Muscle of leg (tissue), 3 donors: ENCODE measurements at regions not wholly inside any gene's neighbourhood (a gene's known extent, or its start where the extent isn't known, plus 50 kb on each side); places are given as distances from the start of the nearest gene placed in this dataset.

ENCODE experiments used
- DNase-seq: peaks from one replicate; pipeline ENCODE4 v3.0.0; 2013
- H3K27ac ChIP-seq: one replicate; pipeline ENCODE4 v1.5.1; 2013; ENCODE audit warnings: mild to moderate bottlenecking, low read length, control low read depth
- H3K27me3 ChIP-seq: one replicate; pipeline ENCODE4 v1.6.1; 2013; ENCODE audit warnings: low read length; ENCODE audit not compliant: control insufficient read depth, insufficient read depth
- H3K36me3 ChIP-seq: one replicate; pipeline ENCODE4 v1.6.1; 2013; ENCODE audit warnings: low read length; ENCODE audit not compliant: control insufficient read depth, insufficient read depth
- H3K4me1 ChIP-seq: one replicate; pipeline ENCODE4 v1.6.1; 2013; ENCODE audit warnings: low read length; ENCODE audit not compliant: control insufficient read depth, insufficient read depth
- H3K4me3 ChIP-seq: one replicate; pipeline ENCODE4 v1.5.1; 2013; ENCODE audit warnings: low read length, control low read depth
- H3K9me3 ChIP-seq: replicated peaks from 2 replicates; pipeline ENCODE4 v1.6.1; 2013; ENCODE audit warnings: low read depth, low read length; ENCODE audit not compliant: control insufficient read depth
- WGBS: methylation state at CpG from one replicate; pipeline ENCODE4 v1.1.5; 2013; ENCODE audit warnings: missing lambda C conversion rate; ENCODE audit not compliant: insufficient coverage; 5-methylcytosine and 5-hydroxymethylcytosine counted together

DNA sequence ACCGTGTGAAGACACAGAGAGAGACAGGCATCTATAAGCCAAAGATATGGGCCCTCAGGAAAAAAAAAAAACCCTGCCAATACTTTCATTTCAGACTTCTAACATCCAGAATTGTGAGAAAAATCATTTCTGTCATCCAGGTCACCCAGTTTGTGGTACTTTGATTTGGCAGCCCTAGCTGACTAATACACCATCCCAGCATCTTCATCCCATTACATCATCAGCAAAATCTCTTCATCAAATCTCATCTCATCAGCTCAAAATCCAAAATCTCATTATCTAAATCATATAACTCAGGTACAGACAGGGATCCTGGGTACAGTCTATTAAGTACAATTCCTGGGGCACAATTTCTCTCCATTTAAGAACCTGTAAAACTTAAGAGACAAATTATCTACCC lies 51.9 kb upstream of the GJA8 start:
- Histone ChIP-seq H3K4me3 (no peak overlapping the region), H3K36me3 (no peaks in the 10 kb centered on the region), H3K27me3 (no peaks in the 10 kb centered on the region), H3K27ac (no peak overlapping the region), H3K9me3 (no peaks in the 10 kb centered on the region), H3K4me1 (peaks cover 3% of the 10 kb centered on the region)
- no peak for DNase-seq
- WGBS = no CpG with 5 or more reads among the region's 1 CpG

DNA sequence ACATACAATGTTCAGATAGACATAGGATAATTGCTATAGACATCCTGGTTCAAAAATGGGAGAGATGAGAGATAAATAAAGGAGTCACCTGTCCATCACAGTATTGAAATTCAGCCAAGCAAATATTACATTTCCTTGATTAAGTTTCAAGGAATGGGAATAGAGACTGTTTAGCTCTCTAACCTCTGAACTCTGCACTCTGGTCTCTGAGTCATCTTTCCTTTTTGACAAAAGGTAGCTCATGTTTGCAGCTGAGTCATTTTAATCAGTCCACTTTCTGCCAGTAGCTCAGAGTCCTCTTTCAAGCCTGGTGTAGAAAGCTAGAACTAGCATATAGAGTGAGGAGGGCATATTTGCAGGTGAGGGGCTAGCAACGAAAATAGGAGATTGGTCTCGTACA lies 51.4 kb upstream of the GJA8 start:
- Histone ChIP-seq H3K4me1 (peaks cover 3% of the 10 kb centered on the region), H3K36me3 (no peaks in the 10 kb centered on the region), H3K27me3 (no peaks in the 10 kb centered on the region), H3K27ac (no peak overlapping the region), H3K9me3 (no peaks in the 10 kb centered on the region), H3K4me3 (no peak overlapping the region)
- DNase-seq = no peak
- no CpG with 5 or more reads among the region's 2 CpGs for WGBS

DNA sequence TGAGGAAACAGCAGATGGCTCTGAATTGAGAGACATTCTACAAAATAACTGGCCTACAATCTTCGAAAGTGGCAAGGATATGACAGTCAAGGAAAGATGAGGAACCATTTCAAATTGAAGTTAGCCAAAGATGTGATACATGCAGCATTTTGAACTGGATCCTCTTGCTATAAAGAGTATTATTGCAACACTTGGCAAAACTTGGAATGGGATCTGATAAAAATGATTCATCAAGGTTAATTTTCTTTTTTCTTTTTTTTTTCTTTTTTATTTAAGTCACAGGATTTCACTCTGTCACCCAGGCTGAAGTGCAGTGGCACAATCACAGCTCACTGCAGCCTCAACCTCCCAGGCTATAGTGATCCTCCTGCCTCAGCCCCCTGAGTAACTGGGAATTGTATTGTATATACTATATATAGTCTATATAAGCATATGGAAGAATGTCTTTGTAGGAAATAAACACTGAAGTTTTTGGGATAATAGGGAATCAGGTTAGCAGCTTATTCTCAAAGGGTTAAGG lies 49.8 kb upstream of the GJA8 start:
- H3K4me1 ChIP-seq = peaks cover 3% of the 10 kb centered on the region
- H3K27me3 ChIP-seq = no peaks in the 10 kb centered on the region
- H3K4me3 ChIP-seq = no peak overlapping the region
- DNase-seq = no peak
- H3K27ac ChIP-seq = no peak overlapping the region
- H3K9me3 ChIP-seq = no peaks in the 10 kb centered on the region
- no CpG with 5 or more reads among the region's 1 CpG for WGBS
- no peaks in the 10 kb centered on the region for H3K36me3 ChIP-seq
